RPMI8226 (cell line): ENCODE measurements at regions not wholly inside any gene's neighbourhood (a gene's known extent, or its start where the extent isn't known, plus 50 kb on each side); places are given as distances from the start of the nearest gene placed in this dataset.
A peak's percentile ranks its signal among the peaks of the same experiment; 100 is the strongest.
"Not testable (repeated sequence)": the region's sequence is repeated elsewhere in the genome, so short reads cannot be mapped to it uniquely, and the experiment has no call there.

ENCODE experiments used
- DNase-seq: peaks from one replicate; pipeline ENCODE4 v3.0.0-alpha.2; 2015

GRCh38 chr2:92072461-92073035, 2798.7 kb upstream of the TEKT4 start:
- no peak for DNase-seq

- DNase-seq: no peak
These were observed 2798.0 kb upstream of the TEKT4 start for GRCh38 chr2:92073036-92073814.

- peak; percentile 7 for DNase-seq
These were observed 2797.2 kb upstream of the TEKT4 start for GRCh38 chr2:92073815-92074548.

DNA sequence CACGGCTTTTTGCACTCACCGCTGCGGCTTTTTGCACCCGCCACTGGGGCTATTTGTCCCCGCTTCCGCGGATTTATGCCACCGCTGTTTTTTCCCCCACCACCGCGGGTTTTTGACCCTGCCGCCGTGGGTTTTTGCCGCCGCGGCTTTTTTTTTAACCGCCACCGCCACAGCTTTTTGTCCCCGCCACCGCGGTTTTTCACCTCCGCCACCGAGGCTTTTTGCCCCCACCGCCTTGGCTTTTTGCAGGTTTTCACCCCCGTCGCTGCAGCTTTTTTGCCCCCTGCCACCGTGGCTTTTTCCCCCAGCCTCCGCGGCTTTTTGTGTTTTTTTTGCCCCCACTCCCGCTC, 2796.7 kb upstream of the TEKT4 start:
- no peak for DNase-seq

DNA sequence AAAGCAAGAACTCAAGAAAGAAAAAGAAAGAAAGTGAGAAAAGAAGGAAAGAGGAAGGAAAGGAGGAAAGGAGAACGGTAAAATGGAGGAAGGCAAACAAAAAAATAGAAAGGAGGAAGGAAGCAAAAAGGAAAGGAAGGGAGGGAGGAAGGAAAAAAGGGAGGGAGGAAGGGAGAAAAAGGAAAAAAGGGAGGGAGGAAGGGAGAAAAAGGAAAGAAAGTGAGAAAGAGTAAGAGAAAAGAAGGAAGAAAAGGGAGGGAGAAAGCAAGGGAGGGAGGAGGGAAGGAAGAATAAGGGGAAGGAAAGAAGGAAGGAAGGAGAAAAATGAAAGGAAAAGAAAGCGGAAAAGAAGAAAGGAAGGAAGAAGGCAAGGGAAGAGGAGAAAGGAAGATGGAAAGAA, 2795.9 kb upstream of the TEKT4 start:
- DNase-seq: not testable (repeated sequence)
